Sigmoid colon (tissue), 6 donors: ENCODE measurements at regions not wholly inside any gene's neighbourhood (a gene's known extent, or its start where the extent isn't known, plus 50 kb on each side); places are given as distances from the start of the nearest gene placed in this dataset.

Source experiments
- DNase-seq: peaks from one replicate; pipeline ENCODE4 v3.0.0-alpha.2; 2019
- H3K27ac ChIP-seq, 4 donors: fragments of 200-600 bp; sonication (generic); one replicate each; pipeline ENCODE4 v1.5.1; 2016 to 2019; ENCODE audit warnings: mild to moderate bottlenecking in 1 of 4
- H3K27me3 ChIP-seq, 3 donors: fragments of 200-600 bp; sonication (generic); one replicate each; pipeline ENCODE4 v1.5.1; 2019; ENCODE audit warnings: mild to moderate bottlenecking in 1 of 3
- H3K36me3 ChIP-seq, 4 donors: fragments of 200-600 bp; sonication (generic); one replicate each; pipeline ENCODE4 v1.5.1; 2016 to 2019
- H3K4me1 ChIP-seq, 4 donors: fragments of 200-600 bp; sonication (generic); one replicate each; pipeline ENCODE4 v1.5.1; 2017 to 2019
- H3K4me3 ChIP-seq, 4 donors: fragments of 200-600 bp; sonication (generic); one replicate each; pipeline ENCODE4 v1.5.1; 2017 to 2019; ENCODE audit warnings: mild to moderate bottlenecking in 2 of 4, moderate library complexity in 1 of 4
- H3K9me3 ChIP-seq, 4 donors: fragments of 200-600 bp in 3 of 4; sonication (generic) in 3 of 4; one replicate each; pipeline versions ENCODE4 v1.5.1 to v1.6.1; 2013 to 2019
- EP300 ChIP-seq, 4 donors: sonication (generic); formaldehyde crosslinking; IDR thresholded peaks; one replicate each; pipeline ENCODE4 v1.6.1; 2017; ENCODE audit warnings: antibody characterized with exemption in 4 of 4
- POLR2A ChIP-seq, 2 donors: fragments of 450-650 bp; IDR thresholded peaks; one replicate each; pipeline ENCODE4 v1.6.1; 2016; ENCODE audit warnings: antibody characterized with exemption in 2 of 2, mild to moderate bottlenecking in 2 of 2, moderate library complexity in 2 of 2
- POLR2AphosphoS5 ChIP-seq, 4 donors: sonication (generic); formaldehyde crosslinking; IDR thresholded peaks; one replicate each; pipeline ENCODE4 v1.6.1; 2017; ENCODE audit warnings: antibody characterized with exemption in 4 of 4
- WGBS, 2 donors: extraction: QIAGEN DNeasy Blood & Tissue Kit; methylation state at CpG; one replicate each; pipeline ENCODE4 v1.1.7; 2013; 5-methylcytosine and 5-hydroxymethylcytosine counted together
- intact Hi-C: fragments of 100-400 bp; cut with DNase I; formaldehyde crosslinking; loops from one replicate; pipeline ENCODE4 v1.15.1; 2023
- TF ChIP-seq, protein P1 (sequence below), 4 experiments: fragments of 450-650 bp in 3 of 4; fragments of 200-600 bp in 1 of 4; IDR thresholded peaks; one replicate each; pipeline ENCODE4 v1.5.1; 2016 to 2019; ENCODE audit warnings: antibody characterized with exemption in 4 of 4, mild to moderate bottlenecking in 3 of 4, moderate library complexity in 2 of 4
- donor health status: healthy with polysubstance abuse.
- donor health status: healthy.

DNA sequence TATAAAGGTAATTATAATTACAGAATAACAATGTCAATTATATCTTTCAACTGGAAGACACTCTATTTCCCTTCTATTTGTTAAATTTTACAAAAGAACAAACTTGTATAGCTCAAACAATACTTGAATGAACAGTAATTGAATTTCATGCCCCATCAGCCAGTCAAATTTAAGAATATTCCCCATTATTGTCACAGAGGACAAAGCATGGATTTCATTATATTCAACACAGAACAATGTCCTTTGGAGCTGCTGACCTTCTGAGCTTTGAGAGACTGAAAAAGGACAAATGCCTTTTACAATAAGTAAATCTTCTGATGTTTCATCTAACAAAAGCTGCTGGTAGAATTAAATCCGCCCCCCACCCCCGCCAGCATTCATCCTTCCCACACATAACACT, 187.5 kb upstream of the MC4R start:
- Histone ChIP-seq H3K4me1 (no peaks in the 10 kb centered on the region), H3K9me3 (no peaks in the 10 kb centered on the region), H3K4me3 (no peak overlapping the region), H3K27me3 (no peaks in the 10 kb centered on the region), H3K36me3 (no peaks in the 10 kb centered on the region), H3K27ac (no peak overlapping the region)
- 37 to 73% methylated on average over 2 of the region's 2 CpGs for WGBS, 2 donors
- no peak for TF ChIP-seq POLR2A (IDR thresholded peaks at IDR 0.05)
- TF ChIP-seq EP300 (IDR thresholded peaks at IDR 0.05) = no peak
- no peak for TF ChIP-seq POLR2AphosphoS5 (IDR thresholded peaks at IDR 0.05)
- no peak for DNase-seq
- intact Hi-C loops = no loop called here

DNA sequence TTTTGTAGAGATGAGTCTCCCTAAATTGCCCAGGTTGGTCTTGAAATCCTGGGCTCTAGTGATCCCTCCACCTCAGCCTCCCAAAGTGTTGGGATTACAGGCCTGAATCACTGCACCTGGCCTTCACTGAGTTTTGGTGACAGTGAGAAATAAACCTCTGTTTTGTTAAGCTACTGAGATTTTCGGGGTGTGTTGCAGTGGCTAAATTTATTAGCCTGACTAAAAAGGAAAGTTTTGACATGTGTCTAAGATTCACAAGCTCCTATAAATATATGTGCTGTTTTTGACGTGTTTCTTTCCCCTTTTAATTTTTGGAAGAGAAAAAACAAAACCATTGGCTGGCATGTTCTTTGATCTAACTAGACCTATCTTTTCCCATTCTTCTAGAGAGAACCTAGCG, 190.5 kb upstream of the MC4R start:
- Histone ChIP-seq H3K4me3 (no peak overlapping the region), H3K27ac (no peak overlapping the region), H3K27me3 (no peaks in the 10 kb centered on the region), H3K4me1 (no peaks in the 10 kb centered on the region), H3K9me3 (no peaks in the 10 kb centered on the region), H3K36me3 (no peaks in the 10 kb centered on the region)
- DNase-seq = no peak
- no peak for TF ChIP-seq POLR2AphosphoS5 (IDR thresholded peaks at IDR 0.05)
- TF ChIP-seq POLR2A (IDR thresholded peaks at IDR 0.05) = no peak
- TF ChIP-seq EP300 (IDR thresholded peaks at IDR 0.05) = no peak
- TF ChIP-seq, protein P1, sequence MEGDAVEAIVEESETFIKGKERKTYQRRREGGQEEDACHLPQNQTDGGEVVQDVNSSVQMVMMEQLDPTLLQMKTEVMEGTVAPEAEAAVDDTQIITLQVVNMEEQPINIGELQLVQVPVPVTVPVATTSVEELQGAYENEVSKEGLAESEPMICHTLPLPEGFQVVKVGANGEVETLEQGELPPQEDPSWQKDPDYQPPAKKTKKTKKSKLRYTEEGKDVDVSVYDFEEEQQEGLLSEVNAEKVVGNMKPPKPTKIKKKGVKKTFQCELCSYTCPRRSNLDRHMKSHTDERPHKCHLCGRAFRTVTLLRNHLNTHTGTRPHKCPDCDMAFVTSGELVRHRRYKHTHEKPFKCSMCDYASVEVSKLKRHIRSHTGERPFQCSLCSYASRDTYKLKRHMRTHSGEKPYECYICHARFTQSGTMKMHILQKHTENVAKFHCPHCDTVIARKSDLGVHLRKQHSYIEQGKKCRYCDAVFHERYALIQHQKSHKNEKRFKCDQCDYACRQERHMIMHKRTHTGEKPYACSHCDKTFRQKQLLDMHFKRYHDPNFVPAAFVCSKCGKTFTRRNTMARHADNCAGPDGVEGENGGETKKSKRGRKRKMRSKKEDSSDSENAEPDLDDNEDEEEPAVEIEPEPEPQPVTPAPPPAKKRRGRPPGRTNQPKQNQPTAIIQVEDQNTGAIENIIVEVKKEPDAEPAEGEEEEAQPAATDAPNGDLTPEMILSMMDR (IDR thresholded peaks at IDR 0.05) = no peak
- intact Hi-C loops = no loop called here
- 79 to 87% methylated on average over 3 of the region's 3 CpGs for WGBS, 2 donors

DNA sequence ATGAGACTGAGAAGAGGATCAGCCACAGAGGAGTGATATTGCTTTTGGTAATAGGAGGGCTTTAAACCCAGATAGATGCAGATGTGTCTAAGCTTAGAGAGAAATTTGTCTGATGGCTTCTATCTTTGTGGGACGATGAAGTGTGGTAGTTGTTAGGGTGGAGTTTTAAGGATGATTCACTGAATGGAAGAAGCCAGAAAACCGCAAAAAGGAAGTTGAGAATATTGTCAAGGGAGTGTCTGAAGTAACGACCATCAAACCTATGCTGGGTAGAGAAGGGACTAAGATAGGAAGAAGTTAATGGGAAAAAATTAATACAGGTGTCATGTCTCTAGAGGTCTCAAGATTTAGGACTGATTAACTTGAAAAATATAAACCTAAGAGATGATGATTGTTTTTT, 195.6 kb upstream of the MC4R start:
- no peaks in the 10 kb centered on the region for H3K4me1 ChIP-seq
- intact Hi-C loops = no loop called here
- no peaks in the 10 kb centered on the region for H3K27me3 ChIP-seq
- no peak overlapping the region for H3K27ac ChIP-seq
- TF ChIP-seq POLR2AphosphoS5 (IDR thresholded peaks at IDR 0.05) = no peak
- TF ChIP-seq POLR2A (IDR thresholded peaks at IDR 0.05) = no peak
- no peaks in the 10 kb centered on the region for H3K36me3 ChIP-seq
- H3K4me3 ChIP-seq = no peak overlapping the region
- 53 to 66% methylated on average over 3 of the region's 3 CpGs for WGBS, 2 donors
- no peaks in the 10 kb centered on the region for H3K9me3 ChIP-seq
- no peak for DNase-seq

DNA sequence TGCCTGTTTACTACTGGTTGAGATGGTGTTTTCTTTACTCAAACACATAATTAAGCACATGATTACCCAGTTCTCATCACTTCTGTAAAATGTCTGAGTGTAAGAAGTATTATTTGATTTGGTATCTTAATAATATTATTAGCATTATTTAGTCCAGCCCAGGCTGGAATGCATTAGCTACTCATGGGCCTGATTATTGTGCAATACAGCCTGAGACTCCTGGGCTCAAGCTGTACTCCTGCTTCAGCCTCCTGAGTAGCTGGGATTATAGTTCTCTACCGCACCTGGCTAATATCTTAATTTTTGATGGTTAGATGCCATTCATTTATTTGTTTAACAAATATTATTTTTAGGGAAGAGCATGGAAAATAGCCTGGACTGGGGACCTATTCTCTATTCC, 197.6 kb upstream of the MC4R start:
- intact Hi-C loops = no loop called here
- 90 to 92% methylated on average over 1 of the region's 1 CpG for WGBS, 2 donors
- Histone ChIP-seq H3K27me3 (no peaks in the 10 kb centered on the region), H3K27ac (no peak overlapping the region), H3K4me3 (no peak overlapping the region), H3K36me3 (no peaks in the 10 kb centered on the region), H3K9me3 (no peaks in the 10 kb centered on the region), H3K4me1 (no peaks in the 10 kb centered on the region)
- TF ChIP-seq POLR2A (IDR thresholded peaks at IDR 0.05) = no peak
- TF ChIP-seq, protein P1 (IDR thresholded peaks at IDR 0.05) = no peak
- no peak for TF ChIP-seq EP300 (IDR thresholded peaks at IDR 0.05)
- TF ChIP-seq POLR2AphosphoS5 (IDR thresholded peaks at IDR 0.05) = no peak
- DNase-seq = no peak

DNA sequence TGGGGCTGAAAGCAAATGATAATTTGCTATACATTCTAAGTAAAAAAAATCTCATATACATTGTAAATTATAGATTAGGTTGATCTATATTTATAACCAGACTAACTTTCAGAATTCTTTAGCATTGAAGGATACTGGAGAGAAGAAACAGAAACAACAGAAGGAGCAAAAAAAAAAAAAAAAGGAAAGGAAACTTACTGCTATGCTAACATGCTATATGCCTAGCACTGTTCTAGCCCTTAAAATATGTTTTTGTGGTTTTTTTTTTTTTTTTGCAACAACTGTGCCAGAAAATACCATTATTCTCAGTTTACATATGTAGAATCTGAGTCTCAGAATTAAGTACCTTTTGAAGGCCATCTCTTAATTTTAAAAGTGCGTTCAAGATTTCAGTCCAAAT, 204.9 kb upstream of the MC4R start:
- Histone ChIP-seq H3K36me3 (no peaks in the 10 kb centered on the region), H3K9me3 (no peaks in the 10 kb centered on the region), H3K27ac (no peak overlapping the region), H3K27me3 (no peaks in the 10 kb centered on the region), H3K4me3 (no peak overlapping the region), H3K4me1 (no peaks in the 10 kb centered on the region)
- WGBS, 2 donors = 85 to 92% methylated on average over 1 of the region's 1 CpG
- DNase-seq = no peak
- intact Hi-C loops = no loop called here
- TF ChIP-seq EP300 (IDR thresholded peaks at IDR 0.05) = no peak
- no peak for TF ChIP-seq POLR2AphosphoS5 (IDR thresholded peaks at IDR 0.05)
- TF ChIP-seq POLR2A (IDR thresholded peaks at IDR 0.05) = no peak
- TF ChIP-seq, protein P1 (IDR thresholded peaks at IDR 0.05) = no peak

DNA sequence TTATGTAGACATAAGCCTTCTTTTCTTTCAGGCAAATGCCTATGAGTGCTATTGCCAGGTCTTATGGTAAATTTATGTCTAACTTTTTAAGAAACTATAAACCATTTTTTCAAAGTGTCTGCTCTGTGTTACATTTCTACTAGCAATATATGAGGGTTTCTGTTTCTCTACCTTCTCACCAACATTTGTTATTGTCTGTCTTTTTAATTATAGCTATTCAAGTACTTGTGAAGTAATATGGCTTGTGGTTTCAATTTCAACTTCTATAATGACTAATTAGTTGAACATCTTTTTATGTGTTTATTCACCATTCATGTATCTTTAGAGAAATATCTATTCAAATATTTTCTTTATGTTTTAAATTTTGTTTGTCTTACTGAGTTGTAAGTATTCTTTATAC, 213.1 kb upstream of the MC4R start:
- no peak for DNase-seq
- H3K27ac ChIP-seq = no peak overlapping the region
- H3K9me3 ChIP-seq = no peaks in the 10 kb centered on the region
- no peaks in the 10 kb centered on the region for H3K4me1 ChIP-seq
- H3K36me3 ChIP-seq = no peaks in the 10 kb centered on the region
- H3K4me3 ChIP-seq = no peak overlapping the region
- intact Hi-C loops = no loop called here
- TF ChIP-seq, protein P1 (IDR thresholded peaks at IDR 0.05) = no peak
- no peak for TF ChIP-seq POLR2A (IDR thresholded peaks at IDR 0.05)
- TF ChIP-seq POLR2AphosphoS5 (IDR thresholded peaks at IDR 0.05) = no peak
- no peaks in the 10 kb centered on the region for H3K27me3 ChIP-seq
